ENCODE measurements at regions not wholly inside any gene's neighbourhood (a gene's known extent, or its start where the extent isn't known, plus 50 kb on each side); places are given as distances from the start of the nearest gene placed in this dataset.

GRCh38 chr12:90842477-90842876, 112.5 kb downstream of the CCER1 start:
- Histone ChIP-seq H3K27ac (ENCODE audit: insufficient read depth, low read length) (no peak overlapping the region), H3K9me3 (ENCODE audit: control insufficient read depth, insufficient read depth, low read depth, low read length) (no peaks in the 10 kb centered on the region), H3K27me3 (ENCODE audit: control insufficient read depth, insufficient read depth, low read length) (no peaks in the 10 kb centered on the region), H3K4me2 (ENCODE audit: extremely low read depth, insufficient read depth, low read length) (no peak overlapping the region), H3K79me2 (ENCODE audit: control insufficient read depth, insufficient read depth, low read length) (no peaks in the 10 kb centered on the region), H2AFZ (ENCODE audit: low read length) (peak overlapping the region; percentile 7), H4K20me1 (ENCODE audit: control insufficient read depth, extremely low read depth, insufficient read depth, low read length) (no peaks in the 10 kb centered on the region), H3K4me1 (ENCODE audit: control insufficient read depth, extremely low read depth, insufficient read depth, low read length) (no peaks in the 10 kb centered on the region), H3K36me3 (ENCODE audit: control insufficient read depth, insufficient read depth, low read length) (no peaks in the 10 kb centered on the region), H3K9ac (ENCODE audit: insufficient read depth, low read length) (no peak overlapping the region), H3K4me3 (replicated peaks in 1 of 4; ENCODE audit: control extremely low read depth in 1 of 4, insufficient read depth in 1 of 4, low read depth in 3 of 4, low read length in 4 of 4) (no peak overlapping the region)
- no peak for TF ChIP-seq EZH2 (IDR thresholded peaks at IDR 0.05; ENCODE audit: low read length, missing control alignments)
- no peak for TF ChIP-seq CTCF (conservative IDR thresholded peaks at IDR 0.05 in 1 of 2, IDR thresholded peaks at IDR 0.05 in 1 of 2; ENCODE audit: low read depth in 1 of 2, low read length in 2 of 2)
- DNase-seq (ENCODE audit: low read depth in 2 of 2): no peak

- Histone ChIP-seq H3K9me3 (ENCODE audit: control insufficient read depth, insufficient read depth, low read depth, low read length) (no peaks in the 10 kb centered on the region), H3K9ac (ENCODE audit: insufficient read depth, low read length) (no peak overlapping the region), H3K27ac (ENCODE audit: insufficient read depth, low read length) (no peak overlapping the region), H2AFZ (ENCODE audit: low read length) (no peak overlapping the region), H3K4me3 (replicated peaks in 1 of 4; ENCODE audit: control extremely low read depth in 1 of 4, insufficient read depth in 1 of 4, low read depth in 3 of 4, low read length in 4 of 4) (no peak overlapping the region), H3K36me3 (ENCODE audit: control insufficient read depth, insufficient read depth, low read length) (no peaks in the 10 kb centered on the region), H3K4me2 (ENCODE audit: extremely low read depth, insufficient read depth, low read length) (no peak overlapping the region), H3K4me1 (ENCODE audit: control insufficient read depth, extremely low read depth, insufficient read depth, low read length) (no peaks in the 10 kb centered on the region), H4K20me1 (ENCODE audit: control insufficient read depth, extremely low read depth, insufficient read depth, low read length) (no peaks in the 10 kb centered on the region), H3K27me3 (ENCODE audit: control insufficient read depth, insufficient read depth, low read length) (no peaks in the 10 kb centered on the region), H3K79me2 (ENCODE audit: control insufficient read depth, insufficient read depth, low read length) (no peaks in the 10 kb centered on the region)
- TF ChIP-seq CTCF (conservative IDR thresholded peaks at IDR 0.05 in 1 of 2, IDR thresholded peaks at IDR 0.05 in 1 of 2; ENCODE audit: low read depth in 1 of 2, low read length in 2 of 2) (no peak), EZH2 (IDR thresholded peaks at IDR 0.05; ENCODE audit: low read length, missing control alignments) (no peak)
- DNase-seq (ENCODE audit: low read depth in 2 of 2): no peak
Observed at GRCh38 chr12:90841336-90841735, 113.6 kb downstream of the CCER1 start.

- Histone ChIP-seq H3K9me3 (ENCODE audit: control insufficient read depth, insufficient read depth, low read depth, low read length) (no peaks in the 10 kb centered on the region), H4K20me1 (ENCODE audit: control insufficient read depth, extremely low read depth, insufficient read depth, low read length) (no peaks in the 10 kb centered on the region), H3K36me3 (ENCODE audit: control insufficient read depth, insufficient read depth, low read length) (no peaks in the 10 kb centered on the region), H3K4me2 (ENCODE audit: extremely low read depth, insufficient read depth, low read length) (no peak overlapping the region), H3K4me1 (ENCODE audit: control insufficient read depth, extremely low read depth, insufficient read depth, low read length) (no peaks in the 10 kb centered on the region), H3K9ac (ENCODE audit: insufficient read depth, low read length) (no peak overlapping the region), H3K79me2 (ENCODE audit: control insufficient read depth, insufficient read depth, low read length) (no peaks in the 10 kb centered on the region), H2AFZ (ENCODE audit: low read length) (no peak overlapping the region), H3K4me3 (replicated peaks in 1 of 4; ENCODE audit: control extremely low read depth in 1 of 4, insufficient read depth in 1 of 4, low read depth in 3 of 4, low read length in 4 of 4) (no peak overlapping the region), H3K27me3 (ENCODE audit: control insufficient read depth, insufficient read depth, low read length) (no peaks in the 10 kb centered on the region), H3K27ac (ENCODE audit: insufficient read depth, low read length) (no peak overlapping the region)
- TF ChIP-seq CTCF (conservative IDR thresholded peaks at IDR 0.05 in 1 of 2, IDR thresholded peaks at IDR 0.05 in 1 of 2; ENCODE audit: low read depth in 1 of 2, low read length in 2 of 2) (no peak), EZH2 (IDR thresholded peaks at IDR 0.05; ENCODE audit: low read length, missing control alignments) (no peak)
- peak in 1 of 2 donors; percentile 1 for DNase-seq (ENCODE audit: low read depth in 2 of 2)
Observed at GRCh38 chr12:90839346-90839745, 115.6 kb downstream of the CCER1 start.
